Activated gamma-delta T cell treated with anti-CD3 and anti-CD28 coated beads, Interleukin-2, amount 50 U/mL, for 16 hours (primary cell): ENCODE measurements at regions not wholly inside any gene's neighbourhood (a gene's known extent, or its start where the extent isn't known, plus 50 kb on each side); places are given as distances from the start of the nearest gene placed in this dataset.

Experiments used
- DNase-seq: peaks from one replicate; pipeline ENCODE4 v3.0.0-alpha.2; 2020; ENCODE audit warnings: low read depth

GRCh38 chr18:39802648-39803229, 2152.3 kb upstream of the PIK3C3 start:
- DNase-seq = no peak

- no peak for DNase-seq
Observed at GRCh38 chr18:39801848-39802247, 2153.2 kb upstream of the PIK3C3 start.

- no peak for DNase-seq
Observed at GRCh38 chr18:39801010-39801409, 2154.0 kb upstream of the PIK3C3 start.

- no peak for DNase-seq
Observed at GRCh38 chr18:39799006-39799405, 2156.0 kb upstream of the PIK3C3 start.

GRCh38 chr18:39796393-39796792, 2158.6 kb upstream of the PIK3C3 start:
- DNase-seq = no peak

GRCh38 chr18:39795350-39795749, 2159.7 kb upstream of the PIK3C3 start:
- no peak for DNase-seq

GRCh38 chr18:39793609-39794008, 2161.4 kb upstream of the PIK3C3 start:
- no peak for DNase-seq

- no peak for DNase-seq
Observed at GRCh38 chr18:39788383-39788782, 2166.7 kb upstream of the PIK3C3 start.

- DNase-seq = no peak
Observed at GRCh38 chr18:39786477-39786876, 2168.6 kb upstream of the PIK3C3 start.

- DNase-seq = no peak
Observed at GRCh38 chr18:39784541-39784940, 2170.5 kb upstream of the PIK3C3 start.

GRCh38 chr18:39781565-39781964, 2173.5 kb upstream of the PIK3C3 start:
- DNase-seq = no peak

GRCh38 chr18:39780774-39781173, 2174.3 kb upstream of the PIK3C3 start:
- no peak for DNase-seq

- DNase-seq = no peak
Observed at GRCh38 chr18:39779926-39780325, 2175.1 kb upstream of the PIK3C3 start.

- DNase-seq = no peak
Observed at GRCh38 chr18:39776766-39777165, 2178.3 kb upstream of the PIK3C3 start.

GRCh38 chr18:39774957-39775598, 2180.0 kb upstream of the PIK3C3 start:
- no peak for DNase-seq

GRCh38 chr18:39773646-39774045, 2181.4 kb upstream of the PIK3C3 start:
- DNase-seq = no peak

GRCh38 chr18:39772155-39772919, 2182.7 kb upstream of the PIK3C3 start:
- no peak for DNase-seq

- no peak for DNase-seq
Observed at GRCh38 chr18:39770399-39770798, 2184.6 kb upstream of the PIK3C3 start.

- no peak for DNase-seq
Observed at GRCh38 chr18:39764873-39765272, 2190.2 kb upstream of the PIK3C3 start.

- no peak for DNase-seq
Observed at GRCh38 chr18:39761273-39761672, 2193.8 kb upstream of the PIK3C3 start.

- no peak for DNase-seq
Observed at GRCh38 chr18:39759926-39760325, 2194.3 kb upstream of the CELF4 start.

- no peak for DNase-seq
Observed at GRCh38 chr18:39753178-39753577, 2187.6 kb upstream of the CELF4 start.

- DNase-seq = no peak
Observed at GRCh38 chr18:39752351-39752750, 2186.8 kb upstream of the CELF4 start.
